ENCODE measurements at regions not wholly inside any gene's neighbourhood (a gene's known extent, or its start where the extent isn't known, plus 50 kb on each side); places are given as distances from the start of the nearest gene placed in this dataset.
"Not testable (repeated sequence)": the region's sequence is repeated elsewhere in the genome, so short reads cannot be mapped to it uniquely, and the experiment has no call there.

DNA sequence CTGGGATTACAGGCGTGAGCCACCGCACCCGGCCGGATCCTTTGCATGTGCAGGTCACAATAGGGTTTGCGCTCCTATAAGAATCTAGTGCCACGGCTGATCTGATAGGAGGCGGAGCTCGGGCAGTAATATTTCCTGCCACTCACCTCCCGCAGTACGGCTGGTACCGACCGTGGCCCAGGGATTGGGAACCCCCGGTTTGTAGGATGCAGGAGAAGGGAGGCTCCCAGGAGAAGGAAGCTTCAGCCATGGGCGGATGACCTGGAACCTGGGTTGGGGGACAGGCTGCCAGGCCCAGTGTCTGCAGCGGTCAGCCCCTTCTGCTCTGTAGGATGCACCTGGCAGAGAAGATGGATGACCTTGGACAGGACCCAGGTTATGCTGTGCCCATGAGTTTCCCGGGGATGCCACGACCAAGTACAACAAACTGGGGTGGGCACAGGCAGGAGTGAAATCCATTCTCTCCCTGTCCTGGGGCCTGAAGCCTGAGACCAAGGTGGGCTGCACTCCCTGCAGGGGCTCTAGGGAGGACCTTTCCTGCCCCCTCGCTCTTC, 818.9 kb downstream of the BRD1 start:
- no peak overlapping the region for H3K4me3 ChIP-seq (ENCODE audit: low read depth, low read length)
- DNase-seq (ENCODE audit: low read depth), result no peak
- TF ChIP-seq, protein P1, sequence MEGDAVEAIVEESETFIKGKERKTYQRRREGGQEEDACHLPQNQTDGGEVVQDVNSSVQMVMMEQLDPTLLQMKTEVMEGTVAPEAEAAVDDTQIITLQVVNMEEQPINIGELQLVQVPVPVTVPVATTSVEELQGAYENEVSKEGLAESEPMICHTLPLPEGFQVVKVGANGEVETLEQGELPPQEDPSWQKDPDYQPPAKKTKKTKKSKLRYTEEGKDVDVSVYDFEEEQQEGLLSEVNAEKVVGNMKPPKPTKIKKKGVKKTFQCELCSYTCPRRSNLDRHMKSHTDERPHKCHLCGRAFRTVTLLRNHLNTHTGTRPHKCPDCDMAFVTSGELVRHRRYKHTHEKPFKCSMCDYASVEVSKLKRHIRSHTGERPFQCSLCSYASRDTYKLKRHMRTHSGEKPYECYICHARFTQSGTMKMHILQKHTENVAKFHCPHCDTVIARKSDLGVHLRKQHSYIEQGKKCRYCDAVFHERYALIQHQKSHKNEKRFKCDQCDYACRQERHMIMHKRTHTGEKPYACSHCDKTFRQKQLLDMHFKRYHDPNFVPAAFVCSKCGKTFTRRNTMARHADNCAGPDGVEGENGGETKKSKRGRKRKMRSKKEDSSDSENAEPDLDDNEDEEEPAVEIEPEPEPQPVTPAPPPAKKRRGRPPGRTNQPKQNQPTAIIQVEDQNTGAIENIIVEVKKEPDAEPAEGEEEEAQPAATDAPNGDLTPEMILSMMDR (IDR thresholded peaks at IDR 0.05; ENCODE audit: low read depth, low read length), result no peak
- TF ChIP-seq, protein P2, sequence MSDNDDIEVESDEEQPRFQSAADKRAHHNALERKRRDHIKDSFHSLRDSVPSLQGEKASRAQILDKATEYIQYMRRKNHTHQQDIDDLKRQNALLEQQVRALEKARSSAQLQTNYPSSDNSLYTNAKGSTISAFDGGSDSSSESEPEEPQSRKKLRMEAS (IDR thresholded peaks at IDR 0.05; ENCODE audit: low read depth, low read length), result no peak
- TF ChIP-seq POLR2A (IDR thresholded peaks at IDR 0.05; ENCODE audit: extremely low read depth, insufficient read length) (no peak), MYC (IDR thresholded peaks at IDR 0.05; ENCODE audit: low read depth, low read length) (no peak)

DNA sequence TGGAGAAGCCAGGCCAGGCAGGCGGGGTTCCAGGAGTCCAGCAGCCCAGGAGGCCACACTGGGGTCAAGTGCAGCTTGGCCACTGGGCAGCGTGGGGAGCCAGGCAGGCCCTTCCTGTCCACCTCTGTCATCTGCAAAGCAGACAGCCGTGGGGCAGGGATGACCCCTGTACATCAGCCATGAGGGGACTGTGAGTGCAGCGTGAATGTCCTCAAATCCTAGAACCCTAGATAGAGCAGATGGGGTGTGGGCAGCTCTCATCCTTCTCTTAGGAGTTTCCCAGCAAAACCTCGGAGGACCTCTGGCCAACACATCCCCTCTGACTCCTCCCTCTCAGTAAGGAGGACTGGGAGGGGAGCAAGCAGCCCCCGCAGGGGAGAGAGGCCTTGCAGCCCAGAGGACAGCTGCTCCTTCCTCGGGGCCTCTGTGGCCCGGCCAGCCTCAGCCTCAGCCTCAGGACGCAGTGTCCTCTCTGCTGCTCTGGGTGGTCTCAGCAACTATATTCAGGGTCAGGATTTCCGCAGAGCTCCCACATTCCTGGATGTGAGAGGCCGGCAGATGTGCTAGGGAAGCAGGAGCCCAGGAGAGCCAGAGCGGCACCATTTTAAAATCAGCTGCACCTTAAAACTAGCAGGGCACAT, 820.5 kb downstream of the BRD1 start:
- H3K4me3 ChIP-seq (ENCODE audit: low read depth, low read length), result no peak overlapping the region
- TF ChIP-seq, protein P2 (IDR thresholded peaks at IDR 0.05; ENCODE audit: low read depth, low read length), result no peak
- TF ChIP-seq, protein P1 (IDR thresholded peaks at IDR 0.05; ENCODE audit: low read depth, low read length), result no peak
- TF ChIP-seq POLR2A (IDR thresholded peaks at IDR 0.05; ENCODE audit: extremely low read depth, insufficient read length) (no peak), MYC (IDR thresholded peaks at IDR 0.05; ENCODE audit: low read depth, low read length) (no peak)
- no peak for DNase-seq (ENCODE audit: low read depth)

DNA sequence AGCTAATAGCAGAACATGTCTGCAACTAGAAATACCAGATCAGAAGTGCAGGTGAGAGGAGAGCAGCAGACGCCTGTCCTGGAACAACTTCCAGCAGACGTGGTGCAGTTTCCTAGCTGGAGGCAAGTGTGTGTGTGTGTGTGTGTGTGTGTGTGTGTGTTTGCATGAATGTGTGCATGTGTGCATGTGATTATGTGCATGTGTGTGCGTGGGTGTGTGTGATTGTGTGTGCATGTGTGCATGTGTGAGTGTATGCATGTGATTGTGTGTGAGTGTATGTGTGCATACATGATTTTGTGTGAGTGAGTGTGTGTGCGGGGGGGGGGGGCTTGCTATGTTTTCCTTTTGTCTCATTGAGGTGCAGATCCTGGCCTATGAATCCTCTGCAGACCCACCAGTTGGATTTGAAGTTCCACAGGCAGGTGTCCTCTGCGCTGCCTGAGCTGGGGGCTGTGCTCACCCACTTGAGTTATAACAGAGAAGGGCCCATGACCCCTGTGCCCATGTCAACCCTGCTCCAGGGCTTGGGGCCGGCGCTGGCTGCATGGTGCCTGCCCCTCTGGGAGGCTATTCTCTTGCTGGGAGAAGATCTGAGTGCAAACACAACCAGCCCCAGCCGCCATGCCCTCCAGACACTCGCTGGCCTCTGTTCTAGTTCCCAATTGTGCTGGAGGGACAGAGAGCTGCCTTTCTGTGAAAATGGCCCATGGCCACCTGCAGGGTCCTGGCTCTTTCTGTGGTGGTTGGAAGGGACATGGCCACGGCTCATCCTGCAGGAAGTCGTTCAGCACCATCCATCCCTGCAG, 821.3 kb downstream of the BRD1 start:
- no peak overlapping the region for H3K4me3 ChIP-seq (ENCODE audit: low read depth, low read length)
- TF ChIP-seq, protein P1 (IDR thresholded peaks at IDR 0.05; ENCODE audit: low read depth, low read length), result no peak
- TF ChIP-seq POLR2A (IDR thresholded peaks at IDR 0.05; ENCODE audit: extremely low read depth, insufficient read length) (no peak), MYC (IDR thresholded peaks at IDR 0.05; ENCODE audit: low read depth, low read length) (no peak)
- TF ChIP-seq, protein P2 (IDR thresholded peaks at IDR 0.05; ENCODE audit: low read depth, low read length), result no peak
- no peak for DNase-seq (ENCODE audit: low read depth)

DNA sequence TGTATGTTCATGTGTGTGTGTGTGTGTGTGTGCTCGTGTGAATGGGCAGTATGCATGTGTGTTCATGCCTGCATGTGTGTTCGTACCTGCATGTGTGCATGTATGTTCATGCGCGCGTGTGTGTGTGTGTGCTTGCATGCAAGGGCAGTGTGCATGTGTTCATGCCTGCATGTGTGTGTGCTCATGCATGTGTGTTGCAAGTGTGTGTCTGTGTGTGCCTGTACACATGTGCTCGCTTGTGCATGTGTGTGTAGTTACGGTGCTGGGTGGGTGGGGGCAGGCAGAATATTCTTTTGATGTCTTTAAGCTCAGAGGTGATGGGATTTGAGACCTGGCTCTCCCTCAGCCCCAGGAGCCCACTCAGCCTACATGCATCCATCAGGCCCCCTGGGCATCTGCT, 822.1 kb downstream of the BRD1 start:
- TF ChIP-seq POLR2A (IDR thresholded peaks at IDR 0.05; ENCODE audit: extremely low read depth, insufficient read length), result no peak
- no peak for TF ChIP-seq MYC (IDR thresholded peaks at IDR 0.05; ENCODE audit: low read depth, low read length)
- TF ChIP-seq, protein P1 (IDR thresholded peaks at IDR 0.05; ENCODE audit: low read depth, low read length), result no peak
- TF ChIP-seq, protein P2 (IDR thresholded peaks at IDR 0.05; ENCODE audit: low read depth, low read length), result no peak
- DNase-seq (ENCODE audit: low read depth), result no peak
- H3K4me3 ChIP-seq (ENCODE audit: low read depth, low read length), result no peak overlapping the region

DNA sequence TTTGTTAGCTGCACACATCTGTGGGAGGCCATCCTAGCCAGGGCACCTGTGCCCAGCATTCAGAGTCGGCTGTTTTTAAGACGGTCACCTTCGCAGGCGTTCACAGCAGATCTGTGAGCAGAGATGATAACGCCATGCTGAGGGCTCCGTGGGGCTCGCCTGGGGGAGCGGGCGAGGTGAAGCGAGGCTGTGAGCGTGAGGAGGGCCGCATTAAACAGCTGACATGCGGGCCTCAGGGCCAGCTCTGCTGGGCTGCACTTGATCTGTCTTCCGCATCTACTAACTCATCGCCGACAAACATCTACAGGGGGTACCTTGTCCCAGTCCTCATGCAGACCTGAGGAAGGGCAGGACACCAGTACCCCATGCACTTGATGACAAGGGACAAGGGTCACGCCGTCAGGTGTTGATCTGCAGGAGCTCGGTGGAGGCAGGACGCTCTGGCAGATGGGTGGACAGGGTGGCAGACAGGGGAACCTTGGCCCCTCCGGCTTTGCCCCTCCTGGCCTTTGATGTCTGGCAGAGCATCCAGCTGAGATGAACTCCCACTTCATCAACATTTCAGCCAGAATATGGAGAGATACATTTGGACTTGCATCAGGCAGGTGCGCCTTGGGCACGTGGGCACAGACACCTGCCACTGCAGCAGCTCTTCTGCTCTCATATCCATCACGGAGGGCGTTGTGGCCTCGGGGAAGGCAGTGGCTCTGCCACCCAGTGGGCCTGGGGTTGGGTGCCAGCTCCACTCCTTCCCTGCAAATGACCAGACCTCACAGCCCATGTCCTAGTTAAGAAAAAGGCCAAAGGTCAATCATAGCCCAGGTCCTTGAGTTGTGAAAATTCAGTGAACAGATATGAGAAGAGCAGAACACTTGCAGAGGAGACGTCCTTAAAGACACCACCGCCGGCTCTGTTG, 822.9 kb downstream of the BRD1 start:
- TF ChIP-seq, protein P1 (IDR thresholded peaks at IDR 0.05; ENCODE audit: low read depth, low read length), result no peak
- TF ChIP-seq POLR2A (IDR thresholded peaks at IDR 0.05; ENCODE audit: extremely low read depth, insufficient read length), result no peak
- no peak for TF ChIP-seq MYC (IDR thresholded peaks at IDR 0.05; ENCODE audit: low read depth, low read length)
- TF ChIP-seq, protein P2 (IDR thresholded peaks at IDR 0.05; ENCODE audit: low read depth, low read length), result no peak
- no peak overlapping the region for H3K4me3 ChIP-seq (ENCODE audit: low read depth, low read length)
- DNase-seq (ENCODE audit: low read depth), result no peak

DNA sequence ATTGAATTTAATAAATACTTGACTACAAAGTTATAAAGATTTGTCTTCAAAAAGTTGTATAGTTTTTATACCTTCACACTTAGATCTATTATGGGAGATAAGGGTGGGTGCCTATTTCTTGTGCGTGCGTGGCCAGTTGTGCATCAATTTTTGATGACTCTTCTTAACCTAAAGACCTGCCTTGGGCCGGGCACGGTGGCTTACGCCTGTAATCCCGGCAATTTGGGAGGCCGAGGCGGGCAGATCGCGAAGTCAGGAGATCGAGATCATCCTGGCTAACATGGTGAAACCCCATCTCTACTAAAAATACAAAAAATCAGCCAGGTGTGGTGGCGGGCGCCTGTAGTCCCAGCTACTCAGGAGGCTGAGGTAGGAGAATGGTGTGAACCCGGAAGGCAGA, 830.1 kb downstream of the BRD1 start:
- H3K4me3 ChIP-seq (ENCODE audit: low read depth, low read length); DNase-seq (ENCODE audit: low read depth): not testable (repeated sequence)

All from NB4 (cell line).